ENCODE measurements at regions not wholly inside any gene's neighbourhood (a gene's known extent, or its start where the extent isn't known, plus 50 kb on each side); places are given as distances from the start of the nearest gene placed in this dataset.
"Not testable (repeated sequence)": the region's sequence is repeated elsewhere in the genome, so short reads cannot be mapped to it uniquely, and the experiment has no call there.

DNA sequence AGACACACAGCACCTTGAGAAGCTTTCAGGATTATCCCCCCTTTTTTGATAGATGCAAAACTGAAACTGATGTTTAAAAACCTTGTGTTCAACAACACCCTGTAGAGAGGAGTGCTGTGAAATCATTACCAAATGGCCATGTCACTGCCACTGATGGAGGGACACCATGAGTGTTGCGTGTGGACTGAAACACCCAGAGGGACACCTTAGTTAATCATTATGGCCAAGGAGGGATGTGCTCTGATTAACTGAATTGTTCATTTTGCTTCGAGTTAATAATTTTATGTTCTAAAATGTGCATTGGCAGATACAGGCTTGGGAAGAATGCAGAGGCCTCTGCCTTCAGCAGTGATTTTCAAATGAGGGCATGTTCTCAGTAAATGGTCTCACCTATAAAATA is 226.0 kb downstream of the KLF6 start:
- H3K4me3 ChIP-seq, result no peak overlapping the region
- no peaks in the 10 kb centered on the region for H3K27me3 ChIP-seq
- TF ChIP-seq CTCF (IDR thresholded peaks at IDR 0.05) (no peak), POLR2A (IDR thresholded peaks at IDR 0.05) (no peak), EP300 (IDR thresholded peaks at IDR 0.05) (no peak)
- 87 to 93% methylated on average over 2 of the region's 2 CpGs for WGBS, 2 donors
- H3K4me1 ChIP-seq, result peaks cover 0 to 5% (median 0%) of the 10 kb centered on the region in 4 donors
- no peak for DNase-seq (ENCODE audit: low spot score in 2 of 2)
- no peaks in the 10 kb centered on the region for H3K36me3 ChIP-seq
- no peaks in the 10 kb centered on the region for H3K9me3 ChIP-seq
- H3K27ac ChIP-seq, result no peak overlapping the region

GRCh38 chr10:3556191-3557017 is 228.6 kb downstream of the KLF6 start:
- not testable (repeated sequence) for H3K4me1 ChIP-seq, H3K27me3 ChIP-seq, H3K36me3 ChIP-seq, H3K4me3 ChIP-seq, H3K9me3 ChIP-seq, H3K27ac ChIP-seq
- WGBS, 2 donors, result 89 to 97% methylated on average over 46 of the region's 46 CpGs
- peak in 1 of 2 donors; percentile 26 for DNase-seq (ENCODE audit: low spot score in 2 of 2)

DNA sequence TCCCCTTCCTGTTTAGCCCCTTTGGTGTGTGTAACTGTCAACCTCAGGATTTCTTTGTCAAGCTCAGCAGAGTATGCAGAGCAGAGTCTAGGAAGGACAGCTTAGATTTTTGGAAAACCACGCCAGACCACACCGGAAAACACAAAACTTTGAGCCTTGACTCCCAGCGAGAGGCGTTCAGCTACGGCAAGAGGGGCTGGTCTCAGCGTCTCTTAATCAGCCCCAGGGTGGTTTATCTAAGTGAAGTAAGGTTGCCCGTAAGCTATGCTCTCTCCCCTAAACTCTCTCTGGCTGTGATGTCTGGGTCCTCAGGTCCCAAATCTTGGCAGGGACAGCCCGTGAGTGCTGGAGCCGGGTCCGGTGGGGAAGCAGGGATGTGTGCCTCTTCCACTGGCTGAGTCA is 230.9 kb downstream of the KLF6 start:
- TF ChIP-seq EP300 (IDR thresholded peaks at IDR 0.05) (no peak), CTCF (IDR thresholded peaks at IDR 0.05) (no peak), POLR2A (IDR thresholded peaks at IDR 0.05) (no peak)
- no peak overlapping the region for H3K4me3 ChIP-seq
- no peak for DNase-seq (ENCODE audit: low spot score in 2 of 2)
- no peak overlapping the region for H3K27ac ChIP-seq
- WGBS, 2 donors, result 59 to 83% methylated on average over 10 of the region's 10 CpGs
- peaks cover 0 to 10% (median under 1%) of the 10 kb centered on the region in 4 donors for H3K4me1 ChIP-seq
- H3K9me3 ChIP-seq, result no peaks in the 10 kb centered on the region
- no peaks in the 10 kb centered on the region for H3K36me3 ChIP-seq
- no peaks in the 10 kb centered on the region for H3K27me3 ChIP-seq

DNA sequence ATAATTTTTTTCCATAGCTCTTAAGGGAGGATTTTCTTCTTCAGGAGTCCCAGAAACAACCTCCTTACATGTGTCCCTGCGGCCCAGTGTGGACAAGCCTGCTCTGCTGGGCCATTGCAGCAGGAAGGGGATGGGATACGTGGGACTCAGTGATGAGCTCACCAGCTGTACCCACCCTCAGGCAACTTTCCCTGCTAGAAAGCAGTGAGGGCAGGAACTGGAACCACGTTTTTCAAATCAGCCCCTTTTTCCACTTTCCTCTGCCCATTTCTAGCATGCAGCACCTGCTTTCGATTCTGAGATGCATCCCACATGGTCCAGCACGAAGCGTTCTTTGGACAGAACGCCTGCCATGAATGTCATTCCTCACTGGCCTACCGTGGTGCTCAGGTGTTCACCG is 232.7 kb downstream of the KLF6 start:
- TF ChIP-seq POLR2A (IDR thresholded peaks at IDR 0.05) (no peak), CTCF (IDR thresholded peaks at IDR 0.05) (no peak), EP300 (IDR thresholded peaks at IDR 0.05) (no peak)
- 85 to 88% methylated on average over 9 of the region's 9 CpGs for WGBS, 2 donors
- no peak for DNase-seq (ENCODE audit: low spot score in 2 of 2)

GRCh38 chr10:3551761-3552160 is 233.2 kb downstream of the KLF6 start:
- Histone ChIP-seq H3K27ac (no peak overlapping the region), H3K4me1 (peaks cover 0 to 27% (median 10%) of the 10 kb centered on the region in 4 donors), H3K27me3 (no peaks in the 10 kb centered on the region), H3K9me3 (peaks cover 0 to 4% (median 0%) of the 10 kb centered on the region in 4 donors), H3K4me3 (no peak overlapping the region), H3K36me3 (no peaks in the 10 kb centered on the region)
- TF ChIP-seq EP300 (IDR thresholded peaks at IDR 0.05) (no peak), CTCF (IDR thresholded peaks at IDR 0.05) (no peak), POLR2A (IDR thresholded peaks at IDR 0.05) (no peak)
- WGBS, 2 donors, result 86 to 97% methylated on average over 11 of the region's 11 CpGs
- DNase-seq (ENCODE audit: low spot score in 2 of 2), result no peak

More for the DNA sequence above, 232.7 kb downstream of the KLF6 start:
- peaks cover 0 to 27% (median 10%) of the 10 kb centered on the region in 4 donors for H3K4me1 ChIP-seq
- H3K4me3 ChIP-seq, result no peak overlapping the region
- no peak overlapping the region for H3K27ac ChIP-seq
- no peaks in the 10 kb centered on the region for H3K36me3 ChIP-seq
- H3K27me3 ChIP-seq, result no peaks in the 10 kb centered on the region
- peaks cover 0 to 3% (median 0%) of the 10 kb centered on the region in 4 donors for H3K9me3 ChIP-seq
